Prostate gland (tissue), 2 donors: ENCODE measurements at regions not wholly inside any gene's neighbourhood (a gene's known extent, or its start where the extent isn't known, plus 50 kb on each side); places are given as distances from the start of the nearest gene placed in this dataset.

Experiments
- CTCF ChIP-seq, 4 experiments: fragments of 200-600 bp in 2 of 4; fragments of 450-650 bp in 2 of 4; sonication (generic) in 2 of 4; IDR thresholded peaks; 1 replicate in 3 of 4; 2 replicates in 1 of 4; pipeline ENCODE4 v1.5.1; 2016 to 2019; ENCODE audit warnings: antibody characterized with exemption in 4 of 4, mild to moderate bottlenecking in 2 of 4, moderate library complexity in 2 of 4
- POLR2A ChIP-seq: fragments of 450-650 bp; IDR thresholded peaks from one replicate; pipeline ENCODE4 v1.6.1; 2016; ENCODE audit warnings: antibody characterized with exemption, mild to moderate bottlenecking
- POLR2AphosphoS5 ChIP-seq: sonication (generic); formaldehyde crosslinking; IDR thresholded peaks from one replicate; pipeline ENCODE4 v1.6.1; 2017; ENCODE audit warnings: antibody characterized with exemption

GRCh38 chr10:20713420-20713819 lies 183.7 kb downstream of the NEBL start:
- TF ChIP-seq CTCF (IDR thresholded peaks at IDR 0.05) (no peak), POLR2A (no peak), POLR2AphosphoS5 (no peak)
